ENCODE measurements at regions not wholly inside any gene's neighbourhood (a gene's known extent, or its start where the extent isn't known, plus 50 kb on each side); places are given as distances from the start of the nearest gene placed in this dataset.

DNA sequence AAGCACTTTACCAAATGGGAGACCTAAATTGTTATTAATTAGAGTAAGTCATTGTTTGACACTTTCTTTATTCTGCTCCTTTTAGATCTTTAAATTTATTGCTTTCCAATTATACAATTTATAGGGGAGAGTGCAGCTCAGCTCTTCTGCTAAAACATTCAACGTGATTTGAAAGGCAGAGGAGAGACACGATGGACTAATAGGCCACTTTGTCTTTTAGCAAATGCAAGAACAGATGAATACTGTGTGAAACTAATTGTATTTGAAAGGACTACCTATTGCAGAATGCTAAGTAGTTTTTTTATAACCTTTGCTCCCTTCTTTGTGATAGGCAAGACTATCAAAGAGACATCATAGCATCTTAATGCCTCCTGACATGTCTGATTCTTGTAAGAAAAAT lies 320.4 kb upstream of the KLF3 start:
- ChIA-PET POLR2A (no interaction called here), CTCF (no interaction called here)
- Mint-ChIP-seq H3K9me3 (peaks cover 19% of the 10 kb centered on the region), H3K27ac (no peak overlapping the region), H3K36me3 (ENCODE audit: low read depth) (peaks cover 5% of the 10 kb centered on the region), H3K4me3 (no peak overlapping the region), H3K27me3 (peaks cover 27% of the 10 kb centered on the region), H3K4me1 (no peaks in the 10 kb centered on the region)
- DNase-seq = no peak

DNA sequence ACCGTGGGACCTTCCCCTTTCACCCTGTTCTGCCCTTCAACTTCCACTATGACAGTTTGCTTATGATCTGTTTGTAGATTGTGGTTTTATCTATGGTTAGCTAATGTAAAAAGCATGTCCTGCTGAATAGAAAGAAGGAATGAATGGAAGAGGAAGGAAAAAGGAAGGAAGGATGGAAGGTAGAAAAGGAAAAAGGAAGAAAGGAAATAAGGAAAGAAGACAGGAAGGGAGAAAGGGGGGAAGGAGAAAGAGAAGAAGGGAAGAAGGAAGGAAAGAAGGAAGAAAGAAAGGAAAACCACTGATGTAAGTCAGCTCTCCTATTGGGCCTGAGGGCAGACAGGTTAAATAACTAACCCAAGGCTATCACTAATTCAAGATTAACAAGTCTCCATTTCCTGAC lies 319.1 kb upstream of the KLF3 start:
- CTCF ChIA-PET = no interaction called here

DNA sequence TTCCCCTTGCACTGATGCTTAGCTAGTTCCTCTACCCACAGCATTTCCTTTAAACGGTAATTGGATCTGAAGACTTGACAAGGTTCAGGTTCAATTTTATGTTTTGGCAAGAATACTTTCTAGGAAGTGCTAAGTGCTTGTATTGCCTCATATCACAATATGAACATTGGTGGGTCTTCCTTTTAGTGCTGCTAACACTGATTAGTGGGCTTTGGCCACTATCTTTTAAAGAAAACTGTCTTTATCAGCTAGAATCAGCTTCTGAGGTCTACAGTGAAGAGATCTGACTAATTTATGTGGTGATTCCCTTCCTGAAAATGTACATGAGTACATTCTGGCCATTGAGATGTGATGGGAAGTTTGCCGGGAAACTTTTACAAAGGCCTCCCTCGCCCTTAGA lies 316.7 kb upstream of the KLF3 start:
- no peaks in the 10 kb centered on the region for H3K4me1 Mint-ChIP-seq
- H3K27me3 Mint-ChIP-seq = peaks cover 8% of the 10 kb centered on the region
- H3K9me3 Mint-ChIP-seq = peaks cover 9% of the 10 kb centered on the region
- H3K36me3 Mint-ChIP-seq (ENCODE audit: low read depth) = no peaks in the 10 kb centered on the region
- DNase-seq = no peak
- CTCF ChIA-PET = no interaction called here
- H3K4me3 Mint-ChIP-seq = no peak overlapping the region
- no peak overlapping the region for H3K27ac Mint-ChIP-seq
- POLR2A ChIA-PET = no interaction called here

More for the DNA sequence above, 319.1 kb upstream of the KLF3 start:
- H3K36me3 Mint-ChIP-seq (ENCODE audit: low read depth) = no peaks in the 10 kb centered on the region
- DNase-seq = no peak
- no peak overlapping the region for H3K27ac Mint-ChIP-seq
- H3K9me3 Mint-ChIP-seq = peaks cover 9% of the 10 kb centered on the region
- H3K4me3 Mint-ChIP-seq = no peak overlapping the region
- peaks cover 18% of the 10 kb centered on the region for H3K27me3 Mint-ChIP-seq
- no peaks in the 10 kb centered on the region for H3K4me1 Mint-ChIP-seq
- POLR2A ChIA-PET = no interaction called here

DNA sequence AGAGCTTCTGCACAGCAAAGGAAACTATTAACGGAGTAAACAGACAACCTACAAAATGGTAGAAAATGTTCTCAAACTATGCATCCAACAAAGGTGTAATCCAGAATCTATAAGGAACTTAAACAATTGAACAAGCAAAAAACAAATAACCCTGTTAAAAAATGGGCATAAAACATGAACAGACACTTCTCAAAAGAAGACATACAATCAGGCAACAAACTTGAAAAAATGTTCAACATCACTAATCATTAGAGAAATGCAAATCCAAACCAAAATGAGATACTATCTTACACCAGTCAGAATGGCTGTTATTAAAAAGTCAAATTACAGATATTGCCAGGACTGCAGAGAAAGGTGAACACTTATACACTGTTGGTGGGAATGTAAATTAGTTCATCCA lies 309.6 kb upstream of the KLF3 start:
- Mint-ChIP-seq H3K36me3 (ENCODE audit: low read depth) (no peaks in the 10 kb centered on the region), H3K4me1 (peaks cover 8% of the 10 kb centered on the region), H3K27ac (no peak overlapping the region), H3K4me3 (no peak overlapping the region), H3K9me3 (no peaks in the 10 kb centered on the region), H3K27me3 (peaks cover 6% of the 10 kb centered on the region)
- no peak for DNase-seq
- ChIA-PET POLR2A (no interaction called here), CTCF (no interaction called here)

DNA sequence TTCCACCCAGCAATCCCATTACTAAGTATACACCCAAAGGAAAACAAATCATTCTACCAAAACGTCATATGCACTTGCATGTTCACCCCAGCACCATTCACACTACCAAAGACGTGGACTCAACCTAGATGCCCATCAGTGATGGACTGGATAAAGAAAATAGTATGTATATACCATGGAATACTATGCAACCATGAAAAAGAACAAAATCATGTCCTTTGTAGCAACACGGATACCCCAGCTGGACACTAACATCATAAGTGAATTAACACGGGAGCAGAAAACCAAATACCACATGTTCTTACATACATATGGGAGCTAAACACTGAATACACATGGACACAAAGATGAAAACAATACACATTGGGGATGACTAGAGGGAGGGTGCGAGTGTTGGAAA lies 309.1 kb upstream of the KLF3 start:
- DNase-seq = no peak
- H3K27me3 Mint-ChIP-seq = peaks cover 6% of the 10 kb centered on the region

DNA sequence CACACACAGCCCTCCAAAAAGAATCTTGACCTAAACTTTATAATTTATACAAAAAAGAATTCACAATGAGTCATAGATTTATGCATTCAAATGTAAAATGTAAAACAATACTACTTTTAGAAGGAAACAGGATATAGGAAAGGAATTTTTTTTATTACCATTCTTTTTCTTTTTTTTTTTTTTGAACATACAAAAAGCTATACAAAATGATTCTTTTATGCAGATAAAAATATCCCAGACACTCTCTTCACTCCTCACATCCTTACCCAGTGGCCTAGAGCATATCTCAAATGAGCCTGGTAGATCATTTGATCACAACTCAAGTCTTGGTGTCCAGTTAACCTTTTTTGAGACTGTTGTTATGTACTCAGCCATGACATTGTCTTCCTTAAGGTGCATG lies 307.3 kb upstream of the KLF3 start:
- Mint-ChIP-seq H3K9me3 (no peaks in the 10 kb centered on the region), H3K4me3 (no peak overlapping the region), H3K36me3 (ENCODE audit: low read depth) (no peaks in the 10 kb centered on the region), H3K4me1 (peaks cover 10% of the 10 kb centered on the region), H3K27ac (no peak overlapping the region), H3K27me3 (peaks cover 3% of the 10 kb centered on the region)
- ChIA-PET POLR2A (no interaction called here), CTCF (interaction anchor here (0.6 to 1.0 kb wide), 2 partner anchors 46 to 176 kb away, joined by 3 read pairs; no protein-coding TSS in a partner anchor)
- DNase-seq = no peak

More for the DNA sequence above, 309.1 kb upstream of the KLF3 start:
- no peaks in the 10 kb centered on the region for H3K36me3 Mint-ChIP-seq (ENCODE audit: low read depth)
- H3K4me3 Mint-ChIP-seq = no peak overlapping the region
- no peaks in the 10 kb centered on the region for H3K9me3 Mint-ChIP-seq
- H3K27ac Mint-ChIP-seq = no peak overlapping the region
- ChIA-PET CTCF (no interaction called here), POLR2A (no interaction called here)
- peaks cover 9% of the 10 kb centered on the region for H3K4me1 Mint-ChIP-seq

DNA sequence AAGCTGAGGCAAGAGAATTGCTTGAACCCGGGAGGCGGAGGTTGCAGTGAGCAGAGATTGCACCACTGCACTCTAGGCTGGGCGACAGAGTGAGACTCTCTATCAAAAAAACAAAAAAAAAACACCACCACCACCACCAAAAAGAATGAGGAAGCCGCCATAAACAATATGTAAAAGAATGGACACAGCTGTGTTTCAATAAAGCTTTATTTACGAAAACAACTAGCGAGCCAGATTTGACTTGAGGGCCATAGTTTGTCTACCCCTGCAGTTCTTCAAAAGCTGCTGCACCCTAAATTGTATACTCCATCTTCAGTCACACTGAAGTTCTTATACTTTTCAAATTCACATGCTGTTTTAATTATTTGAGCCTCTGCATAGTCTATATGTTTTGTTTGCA lies 306.5 kb upstream of the KLF3 start:
- Mint-ChIP-seq H3K27ac (no peak overlapping the region), H3K9me3 (no peaks in the 10 kb centered on the region), H3K27me3 (peaks cover under 1% of the 10 kb centered on the region), H3K36me3 (ENCODE audit: low read depth) (no peaks in the 10 kb centered on the region), H3K4me3 (no peak overlapping the region), H3K4me1 (peaks cover 10% of the 10 kb centered on the region)
- ChIA-PET CTCF (interaction anchor here (1.0 kb wide), 1 partner anchor 47 kb away, joined by 3 read pairs; no protein-coding TSS in a partner anchor), POLR2A (no interaction called here)
- no peak for DNase-seq

DNA sequence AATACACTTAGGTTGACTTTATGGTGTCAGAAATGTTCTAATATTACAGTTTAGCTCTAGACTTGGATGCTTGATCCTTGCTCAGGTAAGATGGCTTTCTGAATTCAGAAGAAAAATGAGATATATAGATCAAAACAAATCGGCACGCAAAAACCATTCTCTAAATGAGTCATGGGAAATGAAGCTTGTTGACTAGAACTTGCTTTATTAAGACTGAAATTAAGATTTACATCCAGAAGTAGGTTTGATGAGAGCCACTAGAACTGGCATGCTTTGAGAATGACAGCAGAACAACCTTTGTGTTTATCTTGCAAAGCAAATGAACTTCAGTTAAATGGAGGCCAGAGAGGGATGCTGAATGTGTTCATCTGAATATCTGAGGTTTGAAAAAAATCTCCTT lies 304.9 kb upstream of the KLF3 start:
- CTCF ChIA-PET = no interaction called here
- H3K4me3 Mint-ChIP-seq = no peak overlapping the region
- no peaks in the 10 kb centered on the region for H3K27me3 Mint-ChIP-seq
- no peaks in the 10 kb centered on the region for H3K36me3 Mint-ChIP-seq (ENCODE audit: low read depth)
- peaks cover 10% of the 10 kb centered on the region for H3K4me1 Mint-ChIP-seq
- no peaks in the 10 kb centered on the region for H3K9me3 Mint-ChIP-seq
- no peak overlapping the region for H3K27ac Mint-ChIP-seq
- POLR2A ChIA-PET = no interaction called here
- no peak for DNase-seq

DNA sequence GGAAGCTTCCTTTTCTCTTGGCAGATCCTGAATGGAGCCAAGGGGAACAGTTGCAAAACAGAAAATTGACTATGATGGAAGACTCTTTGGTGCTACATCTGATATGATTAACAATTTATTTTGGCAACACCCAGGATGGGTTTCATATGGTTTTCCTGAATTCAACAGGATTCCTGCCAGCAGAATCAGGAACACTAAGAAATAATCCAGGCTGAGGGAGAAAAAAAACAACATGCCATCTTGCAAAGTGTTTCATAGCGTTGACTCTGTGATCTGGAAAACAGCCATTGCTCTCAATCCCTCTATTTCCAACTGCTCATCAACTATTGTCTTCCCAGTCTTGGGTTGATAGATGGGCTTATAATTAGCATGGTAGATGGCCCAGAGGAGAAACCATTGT lies 303.8 kb upstream of the KLF3 start:
- ChIA-PET CTCF (no interaction called here), POLR2A (no interaction called here)
- no peaks in the 10 kb centered on the region for H3K36me3 Mint-ChIP-seq (ENCODE audit: low read depth)
- no peaks in the 10 kb centered on the region for H3K9me3 Mint-ChIP-seq
- DNase-seq = no peak
- H3K4me1 Mint-ChIP-seq = peaks cover 10% of the 10 kb centered on the region
- H3K27ac Mint-ChIP-seq = no peak overlapping the region
- no peak overlapping the region for H3K4me3 Mint-ChIP-seq
- no peaks in the 10 kb centered on the region for H3K27me3 Mint-ChIP-seq

DNA sequence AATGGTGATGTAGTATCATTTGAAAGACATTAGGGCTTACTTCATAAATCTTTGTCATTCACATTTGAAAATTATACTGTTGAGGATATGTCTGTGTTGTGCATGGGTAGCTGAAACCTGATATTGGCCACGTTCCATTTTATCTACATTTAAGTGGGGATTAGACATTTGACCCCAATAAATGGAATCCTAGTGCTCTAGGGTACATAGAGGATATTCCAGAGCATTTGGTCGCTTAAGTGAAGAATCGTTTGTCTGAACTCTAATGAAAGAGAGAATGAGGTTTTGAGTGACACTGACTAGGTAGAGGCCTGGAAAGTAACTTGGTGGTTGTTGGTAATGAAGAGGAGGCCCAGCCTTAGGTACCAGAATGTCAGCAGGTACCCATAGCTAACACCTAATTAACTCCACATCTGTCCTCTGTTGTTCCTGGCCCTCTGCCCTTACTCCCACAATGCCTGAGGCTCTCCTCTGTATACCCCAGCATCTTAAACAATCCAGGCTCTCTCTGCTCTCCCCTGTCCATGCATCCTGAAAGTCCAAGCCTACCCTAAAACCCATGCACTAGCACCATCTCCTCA lies 299.5 kb upstream of the KLF3 start:
- Mint-ChIP-seq H3K9me3 (no peaks in the 10 kb centered on the region), H3K4me1 (peaks cover 2% of the 10 kb centered on the region), H3K4me3 (no peak overlapping the region), H3K27ac (no peak overlapping the region), H3K36me3 (ENCODE audit: low read depth) (no peaks in the 10 kb centered on the region), H3K27me3 (peaks cover 6% of the 10 kb centered on the region)
- no peak for DNase-seq
- ChIA-PET CTCF (no interaction called here), POLR2A (no interaction called here)

DNA sequence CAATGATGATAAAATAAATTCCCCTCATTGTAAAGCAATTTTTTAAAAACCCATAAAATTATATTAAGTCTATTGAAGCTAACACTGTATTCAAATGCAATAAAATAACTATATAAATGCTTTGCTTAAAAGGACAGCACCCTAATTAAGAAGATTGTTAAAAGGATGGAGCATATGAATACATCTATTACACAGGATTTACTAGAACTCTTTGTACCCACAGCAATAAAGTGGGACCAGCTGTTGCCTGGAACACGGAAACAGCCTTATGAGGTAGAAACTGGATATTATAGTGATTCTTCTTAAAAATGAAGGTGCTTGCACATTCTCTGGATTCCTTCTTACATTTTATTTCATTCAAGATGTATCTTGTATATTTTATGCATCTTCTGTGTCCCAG lies 298.7 kb upstream of the KLF3 start:
- Mint-ChIP-seq H3K27me3 (peaks cover 6% of the 10 kb centered on the region), H3K4me1 (no peaks in the 10 kb centered on the region), H3K9me3 (no peaks in the 10 kb centered on the region), H3K27ac (no peak overlapping the region), H3K36me3 (ENCODE audit: low read depth) (no peaks in the 10 kb centered on the region), H3K4me3 (no peak overlapping the region)
- no peak for DNase-seq
- CTCF ChIA-PET = no interaction called here
- POLR2A ChIA-PET = no interaction called here

DNA sequence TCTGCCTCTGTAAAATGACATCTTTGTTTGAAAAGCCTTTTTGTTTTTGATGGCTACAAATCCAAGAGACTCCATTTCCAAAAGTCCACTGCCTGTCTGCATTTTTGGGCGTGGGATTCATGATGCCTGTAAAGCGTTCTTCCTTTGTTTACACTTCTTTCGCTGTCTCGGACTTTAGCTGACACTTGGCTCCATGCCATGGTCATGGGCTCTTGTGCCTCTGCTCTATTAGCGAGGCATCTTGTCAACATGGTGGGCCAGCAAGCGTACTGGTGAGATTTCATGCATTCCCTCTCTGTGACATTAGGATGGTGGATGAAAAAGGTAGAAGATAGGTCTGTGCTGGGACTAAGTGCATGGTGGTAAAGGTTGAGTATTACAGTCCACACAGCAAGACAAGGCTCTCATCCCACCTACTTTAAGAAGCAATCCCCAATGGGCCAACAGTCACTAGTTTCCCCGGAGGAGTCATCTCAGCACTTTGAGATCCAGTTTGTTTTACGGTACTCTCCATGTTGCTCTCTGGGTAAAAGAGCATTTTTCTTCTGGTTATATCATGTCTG lies 298.2 kb upstream of the KLF3 start:
- CTCF ChIA-PET = no interaction called here

DNA sequence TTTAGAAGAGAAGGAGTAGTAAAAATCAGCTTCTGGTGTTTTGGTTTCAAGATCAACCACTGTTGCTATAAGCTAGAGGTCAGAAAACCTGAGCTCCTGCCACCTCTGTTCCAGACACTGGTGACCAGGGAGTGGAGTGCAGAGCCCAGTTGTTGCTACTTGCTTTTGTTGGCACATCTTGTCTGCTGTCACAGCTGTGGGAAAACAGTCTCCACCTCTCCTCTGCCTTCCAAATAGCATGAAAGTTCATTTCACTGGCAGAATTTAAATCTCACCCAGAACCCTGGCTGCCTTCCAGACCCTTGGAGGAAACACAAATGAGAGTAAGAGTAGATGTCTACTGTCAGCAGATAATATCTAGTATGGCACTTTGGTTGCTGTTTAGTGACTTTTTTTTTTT lies 297.5 kb upstream of the KLF3 start:
- ChIA-PET CTCF (no interaction called here), POLR2A (no interaction called here)
- Mint-ChIP-seq H3K9me3 (no peaks in the 10 kb centered on the region), H3K27ac (no peak overlapping the region), H3K4me3 (no peak overlapping the region), H3K4me1 (no peaks in the 10 kb centered on the region), H3K36me3 (ENCODE audit: low read depth) (no peaks in the 10 kb centered on the region), H3K27me3 (peaks cover 6% of the 10 kb centered on the region)
- no peak for DNase-seq

More for the DNA sequence above, 298.2 kb upstream of the KLF3 start:
- H3K27ac Mint-ChIP-seq = no peak overlapping the region
- H3K4me1 Mint-ChIP-seq = no peaks in the 10 kb centered on the region
- peaks cover 6% of the 10 kb centered on the region for H3K27me3 Mint-ChIP-seq
- DNase-seq = no peak
- no peaks in the 10 kb centered on the region for H3K36me3 Mint-ChIP-seq (ENCODE audit: low read depth)
- H3K4me3 Mint-ChIP-seq = no peak overlapping the region
- H3K9me3 Mint-ChIP-seq = no peaks in the 10 kb centered on the region
- POLR2A ChIA-PET = no interaction called here

DNA sequence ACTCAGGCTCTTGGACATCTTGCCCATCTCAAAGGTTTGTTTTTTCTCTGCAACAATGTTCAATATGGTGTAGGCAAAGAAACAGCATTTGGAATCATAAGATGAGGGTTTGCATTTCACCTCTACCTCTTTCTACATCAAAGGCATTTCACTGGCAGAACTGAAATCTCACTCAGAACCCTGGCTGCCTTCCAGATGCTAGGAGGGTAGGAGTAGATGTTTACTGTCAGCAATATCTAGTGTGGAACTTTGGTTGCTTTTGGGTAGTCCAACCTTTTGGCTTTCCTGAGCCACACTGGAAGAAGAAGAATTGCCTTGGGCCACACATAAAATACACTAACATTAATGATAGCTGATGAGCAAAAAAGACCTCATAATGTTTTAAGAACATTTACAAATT lies 297.0 kb upstream of the KLF3 start:
- no peak overlapping the region for H3K27ac Mint-ChIP-seq
- H3K27me3 Mint-ChIP-seq = peaks cover 6% of the 10 kb centered on the region
- CTCF ChIA-PET = interaction anchor here (0.7 kb wide), 1 partner anchor 49 kb away, joined by 4 read pairs; no protein-coding TSS in a partner anchor
- no peaks in the 10 kb centered on the region for H3K9me3 Mint-ChIP-seq
- POLR2A ChIA-PET = no interaction called here
- DNase-seq = no peak
- no peaks in the 10 kb centered on the region for H3K36me3 Mint-ChIP-seq (ENCODE audit: low read depth)
- H3K4me1 Mint-ChIP-seq = no peaks in the 10 kb centered on the region
- no peak overlapping the region for H3K4me3 Mint-ChIP-seq

All from activated CD4-positive, alpha-beta memory T cell treated with anti-CD3 and anti-CD28 coated beads, Interleukin-2, amount 10 ng/mL, durations not matched to agents 7 days and 5 days (primary cell).